ENCODE measurements at regions not wholly inside any gene's neighbourhood (a gene's known extent, or its start where the extent isn't known, plus 50 kb on each side); places are given as distances from the start of the nearest gene placed in this dataset.
"Not testable (repeated sequence)": the region's sequence is repeated elsewhere in the genome, so short reads cannot be mapped to it uniquely, and the experiment has no call there.

DNA sequence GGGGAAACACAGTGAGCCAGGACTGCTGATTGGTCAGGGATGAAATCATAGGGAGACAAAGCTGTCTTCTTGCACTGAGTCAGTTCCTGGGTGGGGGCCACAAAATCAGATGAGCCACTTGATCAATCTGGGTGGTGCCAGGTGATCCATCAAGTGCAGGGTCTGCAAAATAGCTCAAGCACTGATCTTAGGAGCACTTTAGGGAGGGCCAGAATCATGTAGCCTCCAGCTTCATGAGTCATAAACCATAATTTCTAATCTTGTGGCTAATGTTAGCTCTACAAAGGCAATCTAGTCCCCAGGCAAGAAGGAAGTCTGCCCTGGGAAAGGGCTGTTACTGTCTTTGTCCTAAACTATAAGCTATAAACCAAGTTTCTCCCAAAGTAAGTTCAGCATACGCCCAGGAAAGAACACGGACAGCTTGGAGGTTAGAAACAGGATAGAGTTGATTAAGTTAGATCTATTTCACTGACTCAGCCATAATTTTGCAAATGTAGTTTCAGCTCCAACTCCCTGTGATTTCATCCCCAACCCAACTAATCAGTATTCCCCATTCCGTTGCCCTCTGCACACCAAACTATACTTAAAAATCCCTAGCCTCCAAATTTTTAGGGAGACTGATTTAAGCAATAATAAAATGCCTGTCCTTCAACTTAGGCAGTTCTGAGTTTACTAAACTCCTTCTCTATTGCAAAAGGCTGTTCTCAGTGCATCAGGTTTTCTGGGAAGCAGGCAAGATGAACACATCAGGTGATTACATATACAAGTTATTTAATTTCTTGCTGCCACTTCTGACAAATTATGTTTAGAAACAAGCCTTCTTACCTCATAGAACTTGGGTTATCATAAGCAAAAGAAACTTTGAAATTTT, 226.9 kb upstream of the SPOPL start:
- DNase-seq: no peak

DNA sequence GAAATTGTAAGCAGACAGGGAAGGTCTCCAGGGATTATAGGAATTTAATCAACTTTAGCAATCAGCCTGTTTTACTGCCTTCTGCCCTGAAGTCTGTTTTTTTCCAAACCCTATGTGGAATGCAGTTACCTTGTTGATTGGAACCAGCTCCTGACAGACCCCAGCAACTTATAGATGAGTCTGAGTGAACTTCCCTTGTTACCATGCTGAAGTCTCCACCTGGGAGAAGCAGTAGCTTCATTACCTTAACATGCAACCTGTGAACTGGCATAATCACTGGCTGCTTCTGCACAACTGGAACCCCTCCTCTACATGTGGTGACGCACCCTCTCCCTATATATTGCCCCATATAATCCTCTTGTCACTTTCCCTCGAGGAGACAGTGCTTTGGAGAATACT, 226.3 kb upstream of the SPOPL start:
- no peak for DNase-seq

DNA sequence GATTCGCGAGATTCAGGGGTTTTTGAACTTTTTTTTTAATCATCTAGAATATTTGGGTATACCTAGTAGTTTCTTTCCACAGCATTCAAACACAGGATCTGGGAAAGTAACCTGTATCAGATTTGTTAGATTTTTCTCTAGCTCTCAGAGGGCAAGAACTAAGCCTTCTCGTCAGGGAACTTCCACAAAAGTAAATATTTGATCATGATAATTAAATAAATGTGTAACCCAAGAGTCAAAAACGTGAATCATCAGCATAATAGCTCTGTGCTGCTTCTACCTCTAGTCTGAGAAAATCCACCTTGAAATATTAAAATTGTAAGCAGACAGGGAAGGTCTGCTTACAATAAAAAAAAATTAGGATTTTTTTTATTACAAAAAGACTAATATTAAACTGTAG, 225.7 kb upstream of the SPOPL start:
- DNase-seq: no peak

DNA sequence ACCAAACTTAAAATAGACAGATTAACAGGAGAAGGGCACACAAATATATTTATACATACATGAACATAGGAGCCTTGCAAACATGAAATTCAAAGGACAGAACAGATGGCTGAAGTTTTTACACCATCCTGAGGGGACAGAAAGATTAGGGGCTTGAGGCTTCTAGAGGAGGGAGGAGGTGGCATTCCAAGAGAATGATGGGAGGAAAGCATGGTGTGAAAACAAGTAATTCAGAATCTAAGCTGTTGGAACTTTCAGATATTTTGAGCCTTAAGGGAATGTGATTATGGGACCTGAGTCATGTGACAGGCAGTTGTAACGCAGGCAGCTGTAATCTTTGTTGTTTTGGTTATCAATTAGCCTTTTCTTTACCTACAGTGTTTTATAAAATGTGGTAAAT, 225.2 kb upstream of the SPOPL start:
- no peak for DNase-seq

DNA sequence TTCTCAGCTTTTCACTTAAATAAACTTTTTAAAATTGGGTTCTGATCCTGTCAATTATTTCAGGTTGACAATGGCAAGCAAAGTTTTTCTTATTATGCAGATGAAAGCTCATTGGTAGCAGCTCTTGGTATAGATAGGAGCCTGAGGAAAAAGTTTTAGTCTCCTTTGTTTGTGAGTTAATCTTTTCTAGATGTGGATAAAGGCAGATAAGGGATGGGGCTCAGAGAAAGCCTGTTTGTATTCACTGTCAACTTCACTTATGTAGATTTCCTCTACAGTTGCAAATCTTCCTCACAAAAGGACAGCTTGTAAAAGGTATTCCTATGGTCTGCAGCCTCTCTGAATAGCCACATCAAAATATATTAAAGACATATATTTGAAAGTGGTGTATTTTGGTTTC, 224.5 kb upstream of the SPOPL start:
- no peak for DNase-seq

DNA sequence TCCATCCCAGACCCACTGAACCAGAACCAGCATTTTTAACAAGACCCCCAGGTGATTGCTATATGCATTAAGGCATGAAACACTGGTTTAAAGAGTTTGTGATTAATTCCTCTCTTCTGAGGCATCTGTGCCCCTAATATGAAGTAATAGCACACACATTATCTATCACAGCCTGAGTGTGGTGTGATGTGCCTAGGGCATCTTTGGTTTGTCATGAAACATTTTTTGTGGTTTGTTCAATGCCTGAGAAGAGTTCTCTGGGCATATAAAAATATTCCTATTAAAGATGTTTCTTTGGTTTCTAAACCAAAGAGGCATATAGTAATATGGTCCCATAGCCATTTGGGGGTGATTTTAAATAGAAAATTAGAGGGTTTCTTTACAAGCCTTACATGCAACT, 221.7 kb upstream of the SPOPL start:
- DNase-seq: no peak

DNA sequence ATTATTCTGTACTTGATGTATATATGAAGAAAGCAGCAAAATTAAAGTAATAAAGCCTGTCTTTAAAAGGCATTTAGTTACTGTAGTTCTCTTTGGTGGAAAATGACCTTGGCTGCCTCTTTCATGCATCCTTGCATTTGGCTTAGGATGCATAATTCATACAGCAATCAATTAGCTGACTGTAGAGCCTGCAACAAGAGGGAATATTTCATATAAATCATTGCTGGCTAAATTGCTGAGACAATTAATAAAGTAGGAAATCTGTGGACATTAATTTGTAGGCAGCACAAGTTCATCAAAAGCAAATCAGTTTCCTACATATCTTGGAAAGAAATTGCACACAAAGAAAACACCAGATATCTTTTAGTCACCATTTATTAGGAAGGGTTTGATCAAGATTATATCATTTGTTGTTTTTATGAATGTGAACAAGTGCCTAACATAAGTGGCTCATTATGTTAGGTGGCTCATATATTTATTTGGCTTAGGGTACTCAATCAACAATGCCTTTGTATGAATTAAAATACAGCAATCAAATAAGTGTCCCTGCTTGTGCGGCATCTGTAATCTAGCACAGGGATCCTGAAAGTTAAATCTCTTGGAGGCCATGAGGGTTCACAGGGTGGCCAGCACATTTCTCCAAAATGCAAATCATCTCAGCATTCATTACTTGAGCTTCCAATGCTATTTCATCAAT, 220.4 kb upstream of the SPOPL start:
- no peak for DNase-seq

DNA sequence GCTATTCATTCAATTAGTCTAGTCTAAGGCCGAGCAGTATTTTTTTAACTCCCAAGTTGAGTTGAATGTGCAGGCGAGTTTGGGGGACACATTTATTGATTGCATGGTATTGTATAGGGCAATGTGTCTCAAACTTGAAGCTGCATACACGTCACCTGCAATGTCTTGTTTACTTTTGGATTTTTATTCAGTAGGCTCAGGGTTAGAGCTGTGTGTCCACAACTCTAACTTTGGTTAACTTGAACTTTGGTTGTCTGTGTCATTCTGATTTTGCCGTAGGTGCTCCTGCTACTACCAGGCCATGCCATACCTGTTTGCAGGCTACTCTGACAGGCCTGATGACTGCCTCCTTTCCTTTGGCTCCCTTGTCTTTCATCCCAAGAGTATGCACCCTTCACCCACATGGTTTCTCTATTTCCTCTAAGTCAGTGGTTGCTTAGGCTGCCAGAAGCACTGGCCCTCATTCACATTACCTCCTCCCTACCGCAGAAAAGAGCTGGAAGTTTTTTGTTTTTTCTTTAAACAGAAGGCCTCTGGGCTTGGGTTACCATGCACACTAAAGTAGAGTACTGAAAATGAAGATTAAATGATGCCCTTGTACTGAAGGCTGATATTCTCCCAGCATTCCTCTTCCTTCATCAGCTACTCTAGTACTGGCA, 219.4 kb upstream of the SPOPL start:
- no peak for DNase-seq

DNA sequence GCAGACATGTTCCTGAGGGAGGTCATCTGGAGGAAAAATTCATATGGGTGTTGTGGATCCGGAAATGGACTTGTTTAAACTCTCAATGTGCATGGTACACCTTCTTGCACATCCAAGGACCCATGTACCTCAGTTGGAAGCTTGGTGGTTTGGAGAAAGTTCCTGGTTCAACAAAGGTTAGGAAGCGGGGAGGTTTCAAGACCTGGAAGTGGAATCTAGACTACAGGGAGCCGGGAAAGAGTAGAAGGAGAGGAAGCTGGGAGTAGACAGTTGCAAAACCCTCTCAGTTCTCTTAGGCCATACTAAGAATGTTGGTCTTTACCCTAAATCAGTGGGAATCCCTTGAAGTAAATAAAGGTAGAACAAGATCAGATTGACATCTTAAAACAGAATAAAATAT, 209.8 kb upstream of the SPOPL start:
- DNase-seq: no peak

DNA sequence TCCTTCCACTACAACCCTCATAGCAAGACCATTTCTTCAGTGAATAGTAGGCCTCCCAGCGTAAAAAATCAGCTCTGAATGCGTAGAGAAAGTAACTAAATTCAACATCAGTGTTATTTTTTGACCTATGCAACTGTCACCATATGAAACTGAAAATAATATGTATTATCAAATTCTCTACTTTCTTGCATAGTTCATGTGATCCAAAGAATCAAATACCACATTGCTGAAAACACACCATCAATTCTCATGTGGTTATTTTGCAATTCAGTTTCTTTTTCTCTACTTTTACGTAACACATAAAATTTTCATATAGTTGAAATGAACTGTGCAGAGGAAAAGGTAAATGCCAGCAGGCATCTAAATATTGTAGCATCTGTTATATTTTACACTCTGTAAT, 208.5 kb upstream of the SPOPL start:
- DNase-seq: no peak

DNA sequence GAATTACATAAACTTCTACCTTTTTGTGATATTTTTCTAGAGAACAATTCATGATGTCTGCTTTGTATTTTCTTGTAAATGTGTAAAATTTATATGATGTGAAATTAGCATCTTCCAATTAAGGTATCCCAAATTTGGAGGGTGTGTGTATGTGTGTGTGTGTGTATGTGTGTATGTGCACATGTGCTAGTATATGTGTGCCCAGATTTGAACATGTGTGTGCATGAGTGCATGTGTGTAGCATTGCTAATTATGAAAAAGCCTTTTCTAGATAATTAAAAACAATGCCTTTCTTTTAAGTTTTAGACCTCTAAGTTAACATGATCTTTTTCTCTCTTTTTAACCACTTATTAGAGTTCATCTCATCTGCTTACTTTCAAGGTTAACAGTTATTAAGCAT, 208.0 kb upstream of the SPOPL start:
- DNase-seq: no peak

DNA sequence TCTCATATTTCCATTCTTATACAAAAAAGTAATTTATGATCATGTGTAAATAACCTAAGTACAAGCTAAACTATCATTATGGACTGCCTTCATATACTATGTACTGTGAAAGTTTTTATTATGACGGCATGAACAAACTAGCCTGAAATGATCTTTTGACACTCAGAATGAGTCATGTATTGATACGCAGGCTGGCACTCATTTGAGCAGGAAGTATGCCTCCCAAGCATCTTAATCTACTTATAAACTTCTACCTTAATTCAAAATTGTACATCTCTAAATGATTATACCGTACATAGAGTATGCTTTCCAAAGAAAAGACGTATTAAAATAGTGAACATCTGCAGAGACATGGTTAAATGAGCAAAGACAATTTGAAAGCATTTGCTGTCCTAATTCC, 207.1 kb upstream of the SPOPL start:
- no peak for DNase-seq

DNA sequence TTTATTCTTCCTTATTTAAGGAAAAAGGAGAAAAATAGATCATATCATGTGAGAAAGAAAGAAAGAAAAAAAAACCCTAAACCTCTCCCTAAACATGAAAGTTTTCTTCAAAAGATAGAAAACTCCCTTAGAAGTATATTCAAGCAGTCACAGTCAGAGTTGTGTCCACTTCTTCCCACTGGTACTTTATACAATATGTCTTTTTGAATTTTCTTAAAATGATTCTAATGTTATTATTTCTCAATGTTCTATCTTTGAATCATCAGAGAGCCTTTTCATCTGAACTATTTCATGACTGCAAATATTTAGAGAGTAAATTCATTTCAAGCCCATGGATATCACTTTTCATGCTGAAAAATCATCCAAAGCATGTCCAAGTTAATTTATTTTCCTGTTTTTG, 205.2 kb upstream of the SPOPL start:
- no peak for DNase-seq

DNA sequence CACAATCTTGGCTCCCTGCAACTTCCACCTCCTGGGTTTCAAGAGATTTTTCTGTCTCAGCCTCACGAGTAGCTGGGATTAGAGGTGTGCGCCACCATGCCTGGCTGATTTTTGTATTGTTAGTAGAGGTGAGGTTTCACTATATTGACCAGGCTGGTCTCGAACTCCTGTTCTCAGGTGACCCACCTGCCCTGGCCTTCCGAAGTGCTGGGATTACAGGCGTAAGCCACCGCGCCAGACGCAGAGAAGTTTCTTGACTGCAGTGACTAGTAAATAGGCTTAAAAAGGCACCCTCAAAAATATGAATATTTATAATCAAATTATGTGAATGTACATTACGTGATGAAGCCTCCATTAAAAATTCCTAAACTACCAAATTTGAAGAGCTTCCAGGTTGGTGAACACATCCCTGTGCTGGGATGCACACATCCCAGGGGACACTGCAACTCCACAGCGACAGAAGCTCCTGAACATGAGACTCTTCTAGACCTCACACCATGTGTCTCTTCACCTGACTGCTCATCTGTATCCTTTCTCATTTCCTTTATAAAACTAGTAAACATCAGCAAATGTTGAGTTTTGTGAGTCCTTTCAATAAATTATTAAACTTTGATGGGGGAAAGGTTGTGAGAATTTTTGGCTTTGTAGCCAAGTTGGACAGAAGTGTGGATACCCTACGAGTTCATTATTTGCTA, 203.3 kb upstream of the SPOPL start:
- DNase-seq: no peak

DNA sequence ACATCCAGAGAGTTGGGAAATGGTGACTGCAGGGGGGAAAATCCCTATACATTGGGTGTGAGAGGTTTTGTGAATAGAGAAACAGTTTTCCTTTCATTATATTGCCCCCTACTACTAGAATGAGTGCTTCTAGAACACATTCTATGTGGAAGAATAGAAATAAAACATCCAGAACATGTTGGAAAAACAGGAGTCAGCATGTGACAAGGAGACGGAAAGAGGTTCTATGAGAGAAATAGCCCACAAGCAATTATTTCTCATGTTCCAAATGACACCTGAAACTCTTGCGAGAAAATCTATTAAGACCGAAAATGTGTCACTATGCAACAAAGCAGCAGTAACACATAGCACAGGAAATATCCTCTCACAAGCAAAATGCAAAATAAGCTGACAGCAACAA, 202.7 kb upstream of the SPOPL start:
- no peak for DNase-seq

DNA sequence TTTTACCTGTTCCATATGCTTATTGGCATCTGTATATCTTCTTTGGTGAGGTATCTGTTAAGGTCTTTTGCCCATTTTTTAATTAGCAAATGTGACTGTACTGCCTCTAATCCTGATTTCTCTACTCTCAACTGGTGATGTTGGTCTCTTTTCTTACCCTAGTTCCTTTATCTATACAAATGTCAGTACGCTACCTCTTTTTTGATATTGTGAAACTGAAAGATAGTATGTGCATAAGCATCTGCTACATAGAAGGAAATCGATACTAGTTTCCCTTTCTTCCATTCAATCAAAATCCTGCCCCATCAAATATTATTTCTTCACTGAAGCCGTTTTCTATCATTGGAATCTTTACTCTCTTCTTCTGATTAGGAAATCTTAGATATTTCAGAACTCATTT, 194.9 kb upstream of the SPOPL start:
- DNase-seq: no peak

DNA sequence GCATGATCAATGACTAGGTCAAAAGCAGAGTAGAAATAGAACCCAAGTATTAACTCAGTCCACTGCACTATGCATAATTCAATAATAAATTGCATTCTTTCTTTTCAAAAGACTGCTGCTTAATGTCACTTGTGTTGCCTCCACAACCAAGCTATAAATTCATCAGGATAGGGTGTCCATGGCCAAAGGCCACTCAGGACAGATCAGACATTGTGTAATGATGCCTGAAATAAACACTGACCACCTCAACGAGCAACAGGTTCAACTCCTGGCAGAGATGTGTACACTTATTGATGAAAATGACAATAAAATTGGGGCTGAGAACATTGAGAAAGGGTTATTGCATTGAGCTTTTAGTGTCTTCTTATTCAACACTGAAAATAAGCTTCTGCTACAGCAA, 194.5 kb upstream of the SPOPL start:
- no peak for DNase-seq

DNA sequence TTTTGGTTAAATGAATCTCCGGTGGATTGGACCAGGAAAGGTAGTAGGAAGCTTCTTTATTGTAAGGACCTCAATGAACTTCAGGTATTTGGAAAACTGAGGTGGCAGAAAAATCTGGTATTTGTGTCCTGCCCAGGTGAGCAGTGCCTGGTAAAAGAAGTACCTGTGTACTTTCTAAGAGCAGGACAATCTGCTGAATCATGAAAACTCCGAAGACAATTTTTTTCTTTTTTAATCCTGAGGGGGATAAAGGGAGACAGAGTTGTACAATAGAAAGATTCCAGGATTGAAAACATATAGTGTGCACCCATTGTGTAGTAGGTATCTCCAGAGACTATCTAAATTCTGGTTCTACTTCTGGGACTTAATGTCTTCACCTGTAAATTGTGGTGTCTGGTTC, 191.8 kb upstream of the SPOPL start:
- DNase-seq: no peak

DNA sequence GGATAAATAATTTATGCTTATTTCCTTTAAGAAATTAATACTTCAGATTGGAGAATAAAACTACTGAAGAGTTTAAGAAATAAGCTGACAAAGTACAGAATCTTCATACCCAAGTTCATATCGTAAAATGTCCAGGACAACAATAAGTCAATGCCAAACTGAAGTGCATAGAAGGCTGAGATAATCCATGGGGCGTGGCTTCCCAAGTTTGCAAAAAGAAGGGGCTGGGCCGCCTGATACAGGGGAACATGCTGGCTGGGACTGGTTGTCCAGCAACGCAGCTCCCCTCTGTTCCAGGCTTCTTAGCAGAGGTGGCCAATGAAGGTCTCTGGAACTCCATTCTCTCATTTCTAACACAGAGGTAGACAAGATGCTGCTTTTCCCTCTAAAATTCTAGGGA, 189.5 kb upstream of the SPOPL start:
- no peak for DNase-seq

DNA sequence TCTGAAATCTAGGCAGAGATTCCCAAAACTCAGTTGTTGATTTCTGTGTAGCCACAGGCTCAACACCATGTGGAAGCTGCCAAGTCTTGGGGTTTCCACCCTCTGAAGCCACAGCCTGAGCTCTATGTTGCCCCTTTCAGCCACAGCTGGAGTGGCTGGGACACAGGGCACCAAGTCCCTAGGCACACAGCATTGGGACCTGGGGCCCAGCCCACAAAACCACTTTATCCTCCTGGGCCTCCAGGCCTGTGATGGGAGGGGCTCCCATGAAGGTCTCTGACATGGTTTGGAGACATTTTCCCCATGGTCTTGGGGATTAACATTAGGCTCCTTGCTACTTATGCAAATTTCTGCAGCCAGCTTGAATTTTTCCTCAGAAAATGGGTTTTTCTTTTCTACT, 186.0 kb upstream of the SPOPL start:
- not testable (repeated sequence) for DNase-seq

DNA sequence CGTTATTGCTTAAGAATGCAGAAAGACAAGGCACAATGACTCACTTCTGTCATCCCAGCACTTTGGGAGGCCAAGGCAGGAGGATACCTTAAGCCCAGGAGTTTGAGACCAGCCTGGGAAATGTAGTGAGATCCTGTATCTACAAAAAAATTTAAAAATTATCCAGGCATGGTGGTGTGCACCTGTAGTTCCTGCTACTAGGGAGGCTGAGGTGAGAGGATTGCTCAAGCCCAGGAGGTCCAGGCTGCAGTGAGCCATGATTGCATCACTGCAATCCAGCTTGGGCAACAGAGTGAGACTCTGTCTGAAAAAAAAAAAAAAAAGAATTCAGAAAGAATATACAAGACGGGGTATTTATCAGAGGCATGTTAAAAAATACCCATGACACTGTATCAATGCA, 182.0 kb upstream of the SPOPL start:
- no peak for DNase-seq

DNA sequence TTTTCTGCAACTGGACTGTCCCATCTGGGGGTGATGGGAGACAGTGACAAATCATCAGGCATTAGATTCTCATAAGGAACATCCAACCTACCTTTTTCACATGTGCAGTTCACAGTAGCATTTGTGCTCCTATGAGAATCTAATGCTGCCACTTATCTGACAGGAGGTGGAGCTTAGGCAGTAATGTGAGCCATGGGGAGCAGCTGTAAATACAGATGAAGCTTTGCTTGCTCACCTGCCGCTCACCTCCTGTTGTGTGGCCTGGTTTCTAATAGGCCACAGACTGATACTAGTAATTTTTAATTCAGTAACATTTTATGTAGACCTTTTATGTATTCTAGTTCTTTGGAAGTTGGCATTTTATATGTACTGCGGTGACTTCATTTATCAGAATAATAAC, 180.1 kb upstream of the SPOPL start:
- no peak for DNase-seq

DNA sequence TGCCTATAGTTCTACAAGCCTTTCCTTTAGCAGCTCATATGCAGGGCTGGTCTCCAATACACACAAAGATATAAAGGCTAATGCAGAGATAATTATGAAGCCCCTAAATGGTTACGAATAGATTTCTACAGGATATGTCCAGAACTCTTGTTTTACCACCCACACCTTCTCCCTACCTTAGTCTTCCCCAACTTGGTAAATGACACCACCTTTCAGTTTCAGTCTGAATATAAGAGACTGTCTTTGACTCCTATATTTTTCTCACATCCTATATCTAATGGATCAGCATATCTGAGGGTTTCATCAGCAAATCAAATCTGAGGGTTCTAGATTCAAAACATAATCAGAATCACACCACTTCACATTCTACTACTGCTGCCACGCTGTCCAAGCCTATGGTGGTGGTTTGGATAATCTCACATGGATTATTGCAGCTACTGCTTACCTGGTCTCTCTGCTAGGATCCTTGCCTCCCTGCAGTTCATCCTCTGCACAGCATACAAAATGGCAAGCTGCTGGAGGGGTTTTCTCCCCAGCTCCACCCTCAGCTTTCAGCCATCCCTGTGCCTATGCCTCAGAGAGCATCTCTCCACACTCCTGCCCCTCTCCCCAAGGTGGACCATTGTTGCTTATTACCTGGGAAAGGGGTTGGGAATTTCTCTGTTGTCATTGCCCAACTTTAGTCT, 178.0 kb upstream of the SPOPL start:
- DNase-seq: no peak

Measured in GF-D8 (cell line).